Retinal pigment epithelial cell (primary cell): ENCODE measurements at regions not wholly inside any gene's neighbourhood (a gene's known extent, or its start where the extent isn't known, plus 50 kb on each side); places are given as distances from the start of the nearest gene placed in this dataset.

Experiments
- DNase-seq: peaks from one replicate; pipeline ENCODE4 v3.0.0-alpha.2; 2010; ENCODE audit warnings: low read depth
- H3K4me3 ChIP-seq: 2 replicates; pipeline ENCODE4 v1.5.1; 2011; ENCODE audit warnings: mild to moderate bottlenecking, low read length, control low read depth, moderate library complexity
- TF ChIP-seq, protein P1 (sequence below): conservative IDR thresholded peaks from 2 replicates; pipeline ENCODE4 v1.5.1; 2011; ENCODE audit warnings: low read depth, low read length, control low read depth, inconsistent platforms

DNA sequence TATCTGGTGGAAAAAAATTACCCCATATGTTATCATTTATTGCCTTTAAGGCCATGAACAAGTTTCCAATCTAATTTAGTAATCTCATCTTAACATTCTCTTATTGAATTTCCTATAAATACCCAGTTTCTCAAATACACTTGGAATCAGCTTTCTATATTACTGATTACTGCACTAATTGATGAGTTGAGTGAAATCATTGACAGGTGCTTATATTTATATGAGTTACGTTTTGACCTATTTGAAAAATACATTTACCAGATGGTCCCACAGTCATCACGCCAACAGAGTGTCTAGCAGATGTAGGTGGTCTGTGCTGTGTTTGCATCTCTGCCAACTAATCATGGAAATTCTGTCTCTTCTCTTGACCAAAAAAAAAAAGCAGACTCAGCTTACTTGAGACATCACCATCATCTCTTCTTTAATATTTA is 307.3 kb upstream of the NREP start:
- H3K4me3 ChIP-seq, result no peak overlapping the region
- TF ChIP-seq, protein P1, sequence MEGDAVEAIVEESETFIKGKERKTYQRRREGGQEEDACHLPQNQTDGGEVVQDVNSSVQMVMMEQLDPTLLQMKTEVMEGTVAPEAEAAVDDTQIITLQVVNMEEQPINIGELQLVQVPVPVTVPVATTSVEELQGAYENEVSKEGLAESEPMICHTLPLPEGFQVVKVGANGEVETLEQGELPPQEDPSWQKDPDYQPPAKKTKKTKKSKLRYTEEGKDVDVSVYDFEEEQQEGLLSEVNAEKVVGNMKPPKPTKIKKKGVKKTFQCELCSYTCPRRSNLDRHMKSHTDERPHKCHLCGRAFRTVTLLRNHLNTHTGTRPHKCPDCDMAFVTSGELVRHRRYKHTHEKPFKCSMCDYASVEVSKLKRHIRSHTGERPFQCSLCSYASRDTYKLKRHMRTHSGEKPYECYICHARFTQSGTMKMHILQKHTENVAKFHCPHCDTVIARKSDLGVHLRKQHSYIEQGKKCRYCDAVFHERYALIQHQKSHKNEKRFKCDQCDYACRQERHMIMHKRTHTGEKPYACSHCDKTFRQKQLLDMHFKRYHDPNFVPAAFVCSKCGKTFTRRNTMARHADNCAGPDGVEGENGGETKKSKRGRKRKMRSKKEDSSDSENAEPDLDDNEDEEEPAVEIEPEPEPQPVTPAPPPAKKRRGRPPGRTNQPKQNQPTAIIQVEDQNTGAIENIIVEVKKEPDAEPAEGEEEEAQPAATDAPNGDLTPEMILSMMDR, result no peak
- DNase-seq, result no peak

DNA sequence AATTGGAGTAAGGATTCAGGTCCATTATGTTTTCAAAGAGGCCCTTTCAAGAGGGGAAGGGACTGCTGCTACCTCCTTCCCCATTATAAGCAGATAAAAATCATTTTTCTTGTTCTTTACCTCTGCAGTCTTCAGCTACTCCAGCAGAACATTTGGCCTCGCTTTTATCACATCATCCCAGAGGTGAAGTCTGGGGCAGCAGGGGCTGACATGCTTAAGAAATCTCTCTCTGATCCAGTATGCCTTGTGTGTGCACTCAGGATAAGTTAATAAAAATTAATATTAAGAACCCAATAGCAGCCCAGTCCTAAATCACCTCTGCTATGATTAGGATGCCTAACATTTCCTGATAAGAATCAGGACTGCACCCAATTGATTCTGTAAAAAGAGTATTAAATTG is 306.9 kb upstream of the NREP start:
- TF ChIP-seq, protein P1, result no peak
- no peak overlapping the region for H3K4me3 ChIP-seq
- DNase-seq, result no peak

DNA sequence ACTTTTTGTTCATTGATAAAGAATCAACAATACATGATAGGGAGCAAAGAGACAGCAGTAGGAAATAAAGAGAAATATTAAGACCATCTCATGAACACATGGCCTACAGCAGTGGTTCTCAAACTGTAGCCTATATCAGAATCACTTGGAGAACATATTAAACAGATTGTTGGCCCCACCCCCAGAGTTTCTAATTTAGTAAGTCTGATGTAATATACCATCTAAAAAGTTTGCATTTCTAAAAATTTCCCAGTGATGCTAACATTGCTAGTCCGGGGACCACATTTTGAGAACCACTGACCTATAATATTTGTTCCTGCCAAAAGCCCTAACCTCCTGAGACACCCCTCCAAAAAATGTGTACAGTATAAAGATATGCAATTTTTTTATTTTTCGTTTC is 306.2 kb upstream of the NREP start:
- TF ChIP-seq, protein P1, result no peak
- DNase-seq, result no peak
- H3K4me3 ChIP-seq, result no peak overlapping the region

DNA sequence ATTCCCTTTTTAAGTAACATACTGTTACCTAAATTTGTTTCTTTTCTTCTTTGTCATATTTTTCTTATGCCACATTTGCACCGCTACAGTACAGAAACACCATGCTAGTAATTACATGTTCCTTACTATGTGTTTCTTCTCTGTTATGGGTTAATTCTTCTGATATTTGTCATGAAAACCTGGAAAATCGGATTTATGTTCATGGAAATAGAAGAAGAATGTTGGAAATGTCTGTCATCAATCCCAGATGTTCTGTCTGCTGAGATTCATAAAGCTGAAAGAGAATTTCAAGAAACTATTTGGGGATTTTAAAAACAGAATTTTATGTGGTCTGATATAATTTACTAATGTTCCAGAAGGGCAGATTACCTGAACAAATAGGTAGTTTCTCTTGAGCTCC is 305.2 kb upstream of the NREP start:
- TF ChIP-seq, protein P1, result no peak
- no peak for DNase-seq
- no peak overlapping the region for H3K4me3 ChIP-seq

DNA sequence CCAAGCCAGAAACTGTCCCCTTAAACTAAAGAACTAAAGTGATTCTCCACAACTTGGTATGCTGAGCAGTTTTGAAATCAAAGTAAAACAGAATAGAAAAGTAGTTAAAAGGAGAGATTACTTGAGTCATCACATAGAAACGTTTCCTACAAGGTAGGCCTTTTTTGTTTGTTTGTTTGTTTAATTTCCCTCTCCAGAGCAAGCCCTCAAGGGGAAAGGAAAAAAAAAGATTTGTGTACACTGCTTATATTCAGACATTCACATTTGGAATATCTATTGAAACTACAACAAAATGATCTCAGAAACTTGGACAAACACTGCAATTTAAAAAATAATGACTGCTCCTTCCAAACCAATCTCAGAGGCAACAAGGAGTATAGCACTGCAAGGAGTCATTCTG is 304.7 kb upstream of the NREP start:
- no peak overlapping the region for H3K4me3 ChIP-seq
- DNase-seq, result no peak
- TF ChIP-seq, protein P1, result no peak

DNA sequence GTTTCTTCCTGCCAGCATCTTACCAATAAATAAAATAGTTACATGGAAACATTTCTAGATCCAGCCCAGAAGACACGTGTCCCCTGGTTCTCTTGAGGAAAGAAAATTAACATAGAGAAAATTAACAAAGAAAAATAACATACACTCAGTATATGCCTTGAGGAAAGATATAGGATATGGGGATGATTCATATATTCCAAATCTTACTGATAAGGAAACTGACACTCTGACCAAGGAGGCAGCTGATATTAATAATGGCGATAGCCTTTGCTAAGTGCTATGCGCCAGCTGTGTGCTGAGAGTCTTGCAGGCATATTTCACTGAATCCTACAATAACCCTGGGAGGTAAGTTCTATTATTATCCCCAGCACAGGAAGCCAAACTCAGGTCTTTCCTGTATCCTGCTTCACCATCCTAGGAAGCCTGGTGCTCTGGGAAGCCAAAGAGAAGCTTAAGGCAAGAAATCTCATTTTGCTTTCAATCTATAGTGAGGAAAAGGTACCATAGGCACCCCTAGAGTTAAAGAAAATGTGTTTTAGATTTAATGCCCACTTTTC is 302.7 kb upstream of the NREP start:
- no peak for DNase-seq
- TF ChIP-seq, protein P1, result no peak
- no peak overlapping the region for H3K4me3 ChIP-seq

DNA sequence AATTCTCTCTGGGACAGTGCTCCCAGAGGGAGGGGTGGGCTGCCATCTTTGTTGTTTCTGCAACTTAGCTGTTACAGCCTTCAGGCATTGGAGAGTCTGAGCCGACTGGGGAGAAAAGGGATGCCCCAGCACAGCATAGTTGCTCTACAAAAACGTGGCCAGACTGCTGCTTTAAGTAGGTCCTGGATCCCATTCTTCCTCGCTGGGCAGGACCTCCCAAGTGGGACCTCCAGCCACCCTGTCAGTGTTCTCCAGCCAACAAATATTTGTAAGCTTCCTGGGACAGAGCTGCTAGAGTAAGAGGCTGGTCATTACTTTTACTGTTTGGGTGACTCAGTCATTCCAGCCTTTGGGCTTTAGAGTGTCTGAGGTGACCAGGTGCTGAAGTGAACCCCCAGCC is 292.7 kb upstream of the NREP start:
- DNase-seq, result no peak
- H3K4me3 ChIP-seq, result no peak overlapping the region
- TF ChIP-seq, protein P1, result no peak
